GM21786 (cell line): ENCODE measurements at regions not wholly inside any gene's neighbourhood (a gene's known extent, or its start where the extent isn't known, plus 50 kb on each side); places are given as distances from the start of the nearest gene placed in this dataset.

ENCODE experiments used
- ATAC-seq: cut with Tn5 transposase; IDR thresholded peaks from one replicate; pipeline ENCODE4 v1.9.1; 2021; ENCODE audit not compliant: unreplicated experiment

GRCh38 chr3:76943671-76944070, 96.2 kb upstream of the ROBO2 start:
- no peak for ATAC-seq

DNA sequence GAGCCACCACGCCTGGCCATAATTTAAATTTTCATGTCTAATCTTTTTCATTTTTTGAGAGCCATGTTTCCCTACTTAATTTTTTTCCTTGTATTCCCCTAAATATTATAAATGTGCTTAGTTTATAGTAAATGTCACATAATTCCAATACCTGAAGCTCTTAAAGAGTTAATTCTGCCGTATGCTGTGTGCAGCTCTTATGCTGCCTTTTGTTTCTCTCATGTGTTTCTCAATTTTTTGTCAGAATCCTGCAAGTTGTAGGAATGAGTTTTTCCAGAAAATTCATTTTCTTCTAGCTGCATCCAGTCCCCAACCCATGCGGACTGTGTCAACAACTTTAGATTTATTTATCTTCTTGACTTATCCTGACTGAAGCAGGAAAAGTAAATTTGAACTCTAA, 90.9 kb upstream of the ROBO2 start:
- no peak for ATAC-seq

DNA sequence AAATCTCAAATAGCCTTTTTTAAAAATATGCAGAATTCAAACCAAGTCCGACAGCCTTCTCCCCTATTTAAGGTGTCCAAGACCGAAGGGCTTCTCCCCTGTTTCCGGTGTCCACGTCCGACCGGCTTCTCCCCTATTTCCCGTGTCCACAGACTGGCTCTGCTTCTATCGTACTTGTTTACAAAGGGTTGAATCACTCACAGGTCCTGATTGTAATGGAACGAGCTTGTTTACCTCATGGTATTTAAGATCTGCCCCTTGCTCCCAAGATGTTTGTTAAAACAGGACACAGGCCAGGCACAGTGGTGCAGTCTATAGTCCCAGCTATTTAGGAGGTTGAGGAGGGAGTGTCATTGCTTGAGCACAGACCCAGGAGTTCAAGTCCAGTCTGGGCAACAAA, 90.4 kb upstream of the ROBO2 start:
- ATAC-seq: no peak

DNA sequence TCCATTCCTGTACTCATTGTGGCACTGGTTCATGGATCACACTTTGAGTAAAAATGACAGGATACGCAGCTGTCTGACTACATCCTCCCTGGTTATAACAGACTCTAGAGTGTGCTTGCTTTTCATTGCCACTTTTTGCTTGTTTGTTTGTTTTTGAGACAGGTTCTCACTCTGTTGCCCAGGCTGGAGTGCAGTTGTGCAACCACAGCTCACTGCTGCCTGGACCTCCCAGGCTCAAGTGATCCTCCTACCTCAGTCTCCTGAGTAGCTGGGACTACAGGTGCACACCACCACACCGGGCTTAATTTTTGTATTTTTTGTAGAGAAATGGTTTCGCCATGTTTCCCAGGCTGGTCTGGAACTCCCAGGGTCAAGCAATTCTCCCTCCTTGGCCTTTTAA, 89.3 kb upstream of the ROBO2 start:
- ATAC-seq: no peak

DNA sequence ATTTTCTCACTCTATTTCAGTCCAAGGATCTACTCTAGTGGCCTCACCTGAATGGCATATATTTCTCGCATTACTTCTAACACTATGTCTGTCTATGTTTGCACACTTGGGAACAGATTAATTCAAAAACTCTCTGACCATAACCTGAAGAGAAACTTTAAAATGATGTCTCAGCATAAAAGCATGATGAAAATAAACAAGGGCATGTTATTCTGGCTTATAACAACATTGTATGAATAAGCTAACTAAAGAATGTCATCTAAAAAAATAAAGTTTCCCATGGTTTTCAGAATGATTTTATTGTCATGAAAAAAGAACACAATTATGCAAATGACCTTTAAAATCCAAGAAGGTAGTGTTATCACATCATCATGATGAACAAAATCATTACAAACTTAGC, 85.5 kb upstream of the ROBO2 start:
- no peak for ATAC-seq

DNA sequence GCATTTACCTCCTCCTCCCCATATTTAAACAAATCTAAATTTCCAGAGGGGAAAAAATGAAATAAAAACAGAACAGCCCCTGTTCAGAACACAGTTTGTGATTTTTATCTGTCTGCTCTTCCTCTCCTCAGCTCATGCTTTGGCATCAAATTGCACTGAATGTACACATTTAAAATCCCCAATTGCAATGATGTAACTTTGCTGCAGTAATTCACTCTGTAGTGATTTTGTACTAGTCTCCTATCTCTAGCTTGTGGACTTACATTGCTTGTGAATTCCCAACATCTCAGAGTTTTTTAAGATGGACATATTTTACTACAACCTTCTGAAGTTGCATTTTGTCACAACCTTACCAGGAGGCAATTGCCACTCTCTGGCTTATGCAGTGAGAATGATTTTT, 81.6 kb upstream of the ROBO2 start:
- no peak for ATAC-seq

DNA sequence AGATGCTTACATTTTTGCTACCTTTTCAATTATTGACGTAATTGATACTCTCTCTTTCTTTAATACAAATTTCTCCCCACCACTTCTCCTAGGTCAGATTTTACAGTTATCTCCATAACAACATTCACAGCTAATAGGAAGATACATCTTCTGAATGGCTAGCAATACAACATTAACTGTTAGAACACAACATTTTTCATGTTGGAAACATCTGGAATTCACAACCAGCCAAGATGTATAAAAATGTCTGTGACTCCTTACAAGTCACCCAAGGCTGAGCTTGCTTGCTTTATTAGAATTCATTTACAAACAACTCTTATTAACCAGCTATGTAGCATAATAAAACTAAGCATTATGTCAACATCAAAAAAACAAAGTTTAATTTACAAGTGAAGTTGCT, 81.0 kb upstream of the ROBO2 start:
- ATAC-seq: no peak

- no peak for ATAC-seq
These were observed 78.6 kb upstream of the ROBO2 start for GRCh38 chr3:76961284-76961683.

DNA sequence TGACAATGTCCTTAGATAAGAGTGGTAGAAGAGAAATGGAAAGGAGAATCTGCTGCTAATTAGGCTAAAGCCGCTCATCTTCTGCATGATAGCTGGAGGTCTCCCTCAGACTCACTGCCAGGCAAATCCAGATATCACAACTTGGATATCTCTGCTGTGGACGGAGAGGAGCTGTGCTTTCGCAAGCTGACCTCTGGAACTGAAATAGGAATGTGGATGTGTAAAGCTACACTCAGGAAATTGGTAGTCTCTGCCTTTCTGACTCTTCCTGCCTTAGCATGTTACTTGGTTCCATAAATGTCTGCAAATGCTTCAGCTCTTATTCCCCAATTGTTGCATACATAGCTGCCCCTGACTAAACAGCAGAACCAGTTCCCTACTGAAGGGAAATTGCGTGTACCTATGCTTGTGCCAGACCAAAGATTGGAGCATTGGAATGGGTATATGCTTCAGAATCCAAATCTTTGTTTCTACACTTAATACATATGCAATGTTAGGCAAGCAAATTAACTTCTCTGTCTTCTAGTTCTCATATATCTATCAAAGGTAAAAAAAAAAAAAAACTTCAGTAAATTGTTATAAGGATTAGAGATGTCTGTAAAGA, 74.7 kb upstream of the ROBO2 start:
- no peak for ATAC-seq

GRCh38 chr3:76969471-76969870, 70.4 kb upstream of the ROBO2 start:
- ATAC-seq: no peak

DNA sequence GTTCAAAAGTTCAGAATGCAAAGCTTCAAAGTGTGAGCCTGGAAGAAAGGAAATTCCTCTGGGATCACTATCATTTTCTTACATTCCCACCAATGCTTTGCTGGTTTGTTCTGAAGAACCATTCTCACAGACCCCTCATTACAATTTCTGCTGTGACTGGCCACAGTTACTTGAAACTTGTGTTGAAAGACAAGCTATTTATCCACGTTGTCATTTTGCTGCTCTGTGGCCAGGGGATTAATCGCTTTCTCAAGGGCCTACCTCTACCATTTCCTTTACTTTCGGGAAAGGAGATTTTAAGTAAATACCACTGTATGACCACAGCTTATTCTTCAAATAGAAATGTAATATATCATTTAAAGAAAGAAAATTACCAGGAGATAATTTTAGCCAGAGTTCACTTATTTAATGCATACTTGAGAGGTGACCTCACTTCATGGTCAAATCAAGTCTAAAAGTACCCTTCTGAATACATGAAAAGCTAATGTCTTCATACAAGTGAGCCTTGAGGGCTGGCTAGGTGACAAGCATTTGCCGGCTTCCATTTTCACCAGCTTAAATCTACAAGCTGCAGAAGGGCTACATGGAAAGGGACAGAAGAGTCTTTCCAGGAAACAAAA, 69.8 kb upstream of the ROBO2 start:
- no peak for ATAC-seq

- ATAC-seq: no peak
These were observed 67.1 kb upstream of the ROBO2 start for GRCh38 chr3:76972624-76973296.

DNA sequence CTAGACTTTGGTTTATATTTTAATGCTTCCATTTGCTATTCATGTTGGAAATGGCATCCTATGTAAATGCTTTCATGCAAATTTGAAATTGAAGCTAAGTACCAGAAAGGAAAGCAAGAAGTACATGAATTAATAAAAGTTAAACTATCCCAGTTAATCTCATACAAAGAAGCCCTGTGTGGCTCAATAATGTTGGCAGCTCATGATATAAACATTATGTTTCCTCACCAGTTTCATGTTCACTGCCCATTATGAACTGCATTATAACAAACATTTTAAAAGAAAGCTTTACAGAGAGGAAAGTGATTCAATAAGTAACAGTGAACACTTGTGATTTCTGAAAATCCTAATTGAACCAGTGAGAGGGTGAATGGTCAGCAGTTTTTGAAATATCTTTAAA, 62.9 kb upstream of the ROBO2 start:
- no peak for ATAC-seq

DNA sequence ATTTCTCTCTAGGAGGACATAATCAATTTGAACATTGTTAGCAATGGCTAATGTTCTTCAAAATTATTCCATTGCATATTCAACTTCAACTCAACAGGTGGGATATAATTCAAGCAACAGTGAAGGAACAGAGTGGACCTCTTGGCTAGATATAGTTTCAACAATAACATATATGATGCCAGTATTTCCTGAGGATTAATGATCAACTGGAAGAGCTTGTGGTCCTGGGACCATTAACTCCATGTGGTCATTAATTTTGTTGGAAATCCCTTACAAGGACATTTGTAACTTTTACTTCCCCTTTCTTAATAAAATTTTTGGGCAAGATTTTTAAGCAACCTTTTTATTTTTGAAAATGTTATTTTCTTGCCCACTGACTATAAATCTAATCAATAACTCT, 54.3 kb upstream of the ROBO2 start:
- ATAC-seq: no peak

GRCh38 chr3:76986876-76987474, 52.9 kb upstream of the ROBO2 start:
- no peak for ATAC-seq
